Erythroblast (primary cell): ENCODE measurements at regions not wholly inside any gene's neighbourhood (a gene's known extent, or its start where the extent isn't known, plus 50 kb on each side); places are given as distances from the start of the nearest gene placed in this dataset.

ENCODE experiments used
- DNase-seq, 2 experiments: peaks; one replicate each; lab custom pipeline; 2025; lab: John Stamatoyannopoulos, UW
- GATA1 ChIP-seq: IDR thresholded peaks from 2 replicates; pipeline ENCODE4 v1.6.1; 2011; ENCODE audit warnings: low read depth, mild to moderate bottlenecking, control low read depth, low read length, moderate library complexity
- POLR2A ChIP-seq: IDR thresholded peaks from 2 replicates; pipeline ENCODE4 v1.6.1; 2011; ENCODE audit warnings: mild to moderate bottlenecking, low read length

DNA sequence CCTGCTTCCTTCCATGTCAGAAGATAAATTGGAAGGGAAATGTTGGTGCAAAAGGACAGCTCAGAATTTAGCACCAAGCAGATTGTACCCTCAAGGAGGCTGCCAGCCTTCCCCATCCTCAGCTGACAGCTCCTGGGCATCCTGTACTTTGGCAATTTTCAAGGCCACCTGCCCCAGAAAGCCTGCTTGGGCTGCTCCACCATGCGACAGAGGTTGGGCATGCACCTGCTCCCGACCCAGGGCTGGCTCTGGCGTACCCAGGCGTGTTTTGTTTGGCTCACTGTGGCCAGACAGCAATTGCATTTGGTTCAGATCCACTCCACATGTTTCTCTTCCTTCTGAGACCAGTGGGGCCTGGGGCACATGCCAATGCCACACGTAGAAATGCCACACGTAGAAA is 547.8 kb downstream of the NPHP4 start:
- DNase-seq, result no peak
- TF ChIP-seq POLR2A (no peak), GATA1 (no peak)

DNA sequence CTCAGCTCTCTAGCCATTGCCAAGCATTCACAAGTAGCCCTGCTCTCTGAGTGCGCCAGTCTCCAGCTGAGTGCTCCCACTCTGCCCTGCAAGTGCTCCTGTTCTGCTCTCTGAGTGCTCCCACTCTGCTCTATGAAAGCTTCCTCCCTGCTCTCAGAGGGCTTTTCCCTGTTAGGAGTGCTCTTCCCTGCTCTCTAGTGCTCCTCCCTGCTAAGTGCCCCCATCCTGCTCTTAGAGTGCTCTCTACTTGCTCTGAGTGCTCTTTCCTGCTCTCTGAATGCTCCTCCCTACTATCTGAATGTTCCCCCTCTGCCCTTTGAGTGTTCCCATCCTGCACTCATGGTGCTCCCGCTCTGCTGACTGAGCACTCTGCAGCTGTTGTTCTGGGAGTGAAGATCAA is 555.4 kb downstream of the NPHP4 start:
- TF ChIP-seq POLR2A, result no peak
- TF ChIP-seq GATA1, result no peak
- no peak for DNase-seq

DNA sequence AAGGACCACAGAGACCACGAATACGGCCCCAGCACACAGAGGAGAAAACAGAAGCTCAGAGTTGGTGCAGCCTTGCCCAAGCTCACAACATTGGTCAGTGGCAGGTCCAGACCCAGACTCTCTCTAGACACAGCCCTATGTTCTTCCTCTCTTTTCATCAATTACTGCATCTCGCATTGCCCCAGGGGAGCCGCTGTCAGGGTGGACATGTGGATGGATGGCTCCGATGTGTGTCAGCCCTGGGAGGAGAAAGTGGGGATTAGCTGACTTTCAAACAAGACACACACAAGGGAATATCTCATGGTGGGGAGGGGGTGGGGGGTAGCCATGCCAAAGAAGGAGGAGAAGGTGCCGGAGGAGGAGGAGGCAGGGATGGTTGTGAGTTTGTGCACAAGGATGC is 556.8 kb downstream of the NPHP4 start:
- no peak for TF ChIP-seq GATA1
- no peak for TF ChIP-seq POLR2A
- no peak for DNase-seq

DNA sequence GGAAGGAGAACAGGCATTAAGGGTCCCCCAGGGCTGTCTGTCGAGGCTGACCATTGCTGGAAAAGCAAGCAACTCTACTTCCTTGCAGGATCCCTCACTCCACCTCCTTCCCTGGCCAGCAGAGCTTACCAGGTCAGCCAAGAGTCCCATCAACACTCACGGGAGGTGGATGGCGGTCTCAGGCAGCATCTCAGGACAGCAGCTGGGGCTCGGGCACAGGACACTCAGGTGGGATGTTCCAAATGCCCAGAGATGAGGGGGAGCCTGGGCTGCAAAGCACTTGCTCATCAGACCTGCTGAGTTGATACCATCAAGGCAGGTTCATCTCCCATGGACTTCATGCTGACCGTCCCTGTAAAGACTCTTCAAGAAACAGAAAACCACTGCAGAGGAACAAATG is 559.8 kb downstream of the NPHP4 start:
- TF ChIP-seq GATA1 (no peak), POLR2A (no peak)
- no peak for DNase-seq

DNA sequence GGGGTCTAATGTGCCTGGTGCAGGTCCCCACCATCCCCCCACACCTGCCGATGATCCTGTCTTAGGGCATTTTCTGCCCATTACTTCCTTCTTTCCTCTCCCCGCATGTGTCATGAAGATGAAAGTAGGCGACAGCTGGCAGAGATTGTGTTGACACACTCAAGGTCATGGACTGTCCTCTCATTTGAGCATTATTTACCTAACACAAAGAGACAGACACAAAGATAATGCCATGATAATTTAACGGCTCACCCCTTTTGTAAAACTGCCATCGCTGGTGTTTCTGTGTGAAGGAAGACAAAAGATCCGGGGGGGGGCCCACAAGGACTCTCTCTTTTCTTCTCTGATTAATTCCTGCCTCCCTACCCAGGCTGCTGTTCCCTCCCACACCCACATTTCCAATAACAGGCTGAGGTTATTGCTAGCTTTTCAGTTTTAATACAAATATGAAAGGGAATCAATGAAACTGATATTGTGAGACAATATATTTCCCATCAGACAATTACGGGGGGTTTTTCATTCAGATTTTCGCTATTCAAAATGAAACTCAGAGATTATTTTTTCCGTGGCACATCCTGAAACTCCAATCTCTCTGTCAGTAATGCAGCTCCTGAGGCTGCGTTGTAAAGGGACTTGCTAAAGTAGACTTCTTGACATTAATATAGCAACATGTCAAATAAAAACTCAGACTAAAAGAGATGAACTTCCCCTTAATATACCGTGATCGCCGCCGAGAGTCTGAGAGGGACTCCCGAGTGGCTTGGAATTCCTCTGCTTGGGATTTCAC is 561.1 kb downstream of the NPHP4 start:
- DNase-seq, result no peak
- TF ChIP-seq POLR2A, result no peak
- no peak for TF ChIP-seq GATA1

DNA sequence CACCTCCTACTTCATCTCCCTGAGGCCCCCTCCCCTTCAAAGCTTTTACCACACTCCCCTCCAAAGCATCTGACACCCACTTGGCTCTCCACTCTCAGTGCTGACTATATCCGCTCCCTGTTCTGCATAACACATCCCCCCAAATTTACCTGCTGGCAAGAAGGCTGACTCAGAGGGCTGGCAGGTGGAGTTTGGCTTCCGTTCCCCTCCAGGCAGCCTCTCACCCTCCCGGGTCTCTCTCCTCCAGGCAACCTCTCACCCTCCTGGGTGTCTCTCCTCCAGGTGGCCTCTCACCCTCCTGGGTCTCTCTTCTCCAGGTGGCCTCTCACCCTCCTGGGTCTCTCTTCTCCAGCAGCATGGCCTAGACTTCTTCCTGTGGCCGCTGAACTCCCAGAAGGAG is 562.1 kb downstream of the NPHP4 start:
- DNase-seq, result no peak

DNA sequence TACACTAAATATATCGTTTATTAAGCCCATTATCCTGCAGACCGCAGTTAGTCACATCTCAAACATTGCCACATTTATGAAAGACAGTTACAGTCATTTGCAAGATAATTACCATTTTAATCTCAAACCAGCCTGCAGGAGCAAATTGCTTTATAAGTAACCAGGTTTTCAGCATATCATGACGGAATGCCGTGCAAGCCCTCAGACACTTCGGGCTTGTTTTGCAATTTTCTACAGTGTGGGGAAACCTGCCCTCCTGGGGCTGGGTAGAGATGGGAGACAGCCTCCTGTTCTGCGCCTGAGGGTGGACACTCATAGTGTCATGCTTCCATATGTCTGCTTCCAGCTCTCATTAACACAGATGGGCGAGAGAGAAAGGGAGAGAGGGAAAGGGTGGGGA is 563.9 kb downstream of the NPHP4 start:
- TF ChIP-seq GATA1 (no peak), POLR2A (no peak)
- DNase-seq, result no peak

More for the DNA sequence above, 562.1 kb downstream of the NPHP4 start:
- TF ChIP-seq POLR2A (no peak), GATA1 (no peak)

DNA sequence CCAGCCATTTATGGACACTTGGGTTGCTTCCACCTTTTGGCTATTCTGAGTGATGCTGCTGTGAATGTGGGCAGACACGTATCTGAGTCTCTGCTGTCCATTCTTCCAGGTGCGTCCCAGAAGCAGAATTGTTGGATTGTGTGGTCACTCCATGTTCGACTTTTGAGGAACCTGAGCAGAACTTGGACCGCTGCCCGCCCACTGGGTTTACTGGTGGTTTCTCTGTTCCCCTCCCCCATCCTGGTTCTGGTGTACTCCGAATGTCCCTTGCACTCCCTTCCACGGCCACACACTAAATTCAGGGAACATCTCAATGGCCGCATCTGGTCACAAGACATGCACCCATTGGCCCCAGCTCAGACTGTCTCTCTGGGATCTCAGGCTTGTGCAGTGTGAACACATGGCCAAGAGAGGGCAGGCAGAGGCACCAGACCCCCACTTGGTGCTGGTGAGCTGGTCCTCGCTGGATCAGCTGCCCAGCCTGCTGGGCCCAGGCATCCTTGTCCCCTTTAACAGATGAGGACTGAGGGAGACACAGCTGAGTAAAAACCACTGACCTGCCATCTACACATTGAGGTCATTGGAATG is 565.1 kb downstream of the NPHP4 start:
- TF ChIP-seq POLR2A (no peak), GATA1 (no peak)

DNA sequence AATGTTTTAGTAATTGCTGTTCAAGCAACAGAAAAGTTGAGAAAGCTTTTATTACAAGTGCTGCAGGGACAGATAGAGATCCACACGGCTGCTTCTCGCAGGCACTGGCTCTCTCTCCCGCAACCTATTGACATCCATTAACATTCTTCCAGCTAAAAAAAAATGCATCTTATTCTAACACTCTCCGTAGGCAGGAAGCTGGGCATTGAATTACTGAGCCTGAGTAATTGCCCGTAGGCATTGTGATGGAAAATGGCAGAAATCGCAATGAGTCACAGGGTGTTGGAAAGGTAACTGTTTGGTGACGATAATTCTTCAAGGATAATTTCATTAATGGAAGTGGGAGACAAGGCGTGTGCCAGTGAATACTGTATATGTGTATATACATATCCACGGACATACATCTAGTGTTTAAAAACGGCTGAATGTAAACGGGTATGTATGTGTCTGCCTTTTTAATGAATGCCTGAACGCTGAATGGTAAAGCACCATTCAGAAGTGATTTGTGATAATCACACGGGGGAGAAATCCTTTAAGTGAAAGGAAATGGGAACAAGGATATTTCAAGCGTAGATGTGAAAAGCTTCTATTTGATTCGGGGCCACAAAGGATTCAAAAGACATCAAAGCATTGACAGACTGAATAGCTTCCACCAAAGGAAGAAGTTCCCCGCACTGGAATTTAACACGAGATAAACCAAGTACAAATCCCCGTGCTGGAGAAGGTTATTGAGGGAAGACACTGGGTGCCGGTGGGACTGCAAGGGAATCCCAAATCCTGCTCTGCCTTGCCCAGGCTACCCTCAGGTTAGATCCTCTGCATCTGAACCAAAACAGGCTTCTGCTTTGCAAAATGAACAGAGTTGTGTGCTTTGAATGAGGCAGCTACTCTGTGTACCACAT is 567.2 kb downstream of the NPHP4 start:
- DNase-seq, result no peak
- TF ChIP-seq GATA1 (no peak), POLR2A (no peak)

More for the DNA sequence above, 565.1 kb downstream of the NPHP4 start:
- no peak for DNase-seq

DNA sequence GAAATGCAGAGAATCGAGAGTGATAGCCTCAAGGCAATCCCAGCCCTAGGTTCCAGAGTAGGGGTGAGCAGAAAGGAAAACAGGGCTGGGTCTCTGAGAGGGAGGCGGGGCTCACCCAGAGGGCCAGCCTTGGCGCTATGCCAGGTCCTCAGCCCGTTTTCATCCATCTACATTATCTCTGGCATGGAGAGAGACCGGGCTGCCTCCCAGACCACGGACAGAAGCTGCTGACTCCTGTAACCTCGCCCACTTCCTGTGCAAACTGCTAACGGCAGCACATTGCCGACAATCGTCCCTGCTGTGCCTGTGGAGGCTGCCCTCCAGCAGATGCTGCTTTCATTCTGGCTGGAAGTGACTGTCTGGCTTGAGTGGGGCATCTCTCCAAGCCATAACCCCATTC is 569.1 kb downstream of the NPHP4 start:
- TF ChIP-seq GATA1 (no peak), POLR2A (no peak)
- no peak for DNase-seq

DNA sequence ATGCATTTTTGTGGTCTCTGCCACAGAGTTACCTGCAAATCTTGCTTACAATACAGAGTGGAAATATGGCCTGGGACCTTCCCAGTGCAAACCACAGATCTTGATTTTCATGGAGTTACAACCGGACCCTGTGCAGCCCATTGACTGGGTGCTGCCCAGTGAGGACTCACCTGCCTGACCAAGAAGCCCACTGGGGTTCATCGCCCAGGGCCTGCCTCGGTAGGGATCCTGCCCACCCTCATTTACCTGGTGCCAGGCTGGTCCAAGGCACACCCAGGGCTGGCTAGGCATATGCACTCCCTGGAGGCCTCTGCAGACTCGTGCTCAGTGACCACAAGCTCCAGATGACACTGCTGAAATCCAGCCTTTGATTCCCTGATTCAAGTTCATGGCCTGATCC is 572.7 kb downstream of the NPHP4 start:
- no peak for TF ChIP-seq GATA1
- DNase-seq, result no peak

DNA sequence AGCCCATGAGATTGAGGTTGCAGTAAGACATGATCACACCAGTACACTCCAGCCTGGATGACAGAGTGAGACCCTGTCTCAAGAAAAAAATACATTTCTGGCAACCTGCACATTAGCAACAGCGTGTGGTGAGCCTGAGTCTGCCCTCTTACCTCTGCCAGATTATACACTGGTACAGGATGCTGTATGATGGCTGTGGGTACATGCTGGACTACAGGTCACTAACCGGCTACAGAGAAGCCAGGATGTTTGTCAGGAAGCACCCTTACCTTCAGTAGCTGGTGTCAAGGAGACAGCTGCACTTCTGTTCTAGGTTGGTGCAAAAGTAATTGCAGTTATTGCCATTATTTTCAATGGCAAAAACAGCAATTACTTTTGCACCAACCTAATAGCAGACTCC is 575.7 kb downstream of the NPHP4 start:
- no peak for DNase-seq

DNA sequence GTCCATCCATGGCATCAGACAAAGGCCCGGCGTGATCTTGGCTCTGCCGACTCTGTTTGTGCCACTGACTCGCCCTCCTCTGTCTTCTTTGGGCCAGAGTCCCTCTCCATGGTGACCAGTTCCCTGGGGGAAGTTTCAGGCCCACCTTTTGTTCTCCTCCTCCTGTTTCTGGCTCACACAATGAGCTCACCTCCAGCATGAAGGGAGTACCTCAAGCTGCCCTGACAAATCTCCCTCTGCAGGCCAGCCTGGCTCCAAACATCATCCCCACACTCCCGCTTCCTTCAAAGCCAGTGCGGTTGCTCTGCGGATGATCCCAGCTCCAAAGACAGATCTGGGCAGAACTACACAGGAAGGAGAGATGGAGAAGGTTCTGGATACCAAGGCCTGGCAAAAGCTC is 576.6 kb downstream of the NPHP4 start:
- no peak for TF ChIP-seq POLR2A
- TF ChIP-seq GATA1, result no peak
- DNase-seq, result no peak

More for the DNA sequence above, 575.7 kb downstream of the NPHP4 start:
- TF ChIP-seq GATA1 (no peak), POLR2A (no peak)

DNA sequence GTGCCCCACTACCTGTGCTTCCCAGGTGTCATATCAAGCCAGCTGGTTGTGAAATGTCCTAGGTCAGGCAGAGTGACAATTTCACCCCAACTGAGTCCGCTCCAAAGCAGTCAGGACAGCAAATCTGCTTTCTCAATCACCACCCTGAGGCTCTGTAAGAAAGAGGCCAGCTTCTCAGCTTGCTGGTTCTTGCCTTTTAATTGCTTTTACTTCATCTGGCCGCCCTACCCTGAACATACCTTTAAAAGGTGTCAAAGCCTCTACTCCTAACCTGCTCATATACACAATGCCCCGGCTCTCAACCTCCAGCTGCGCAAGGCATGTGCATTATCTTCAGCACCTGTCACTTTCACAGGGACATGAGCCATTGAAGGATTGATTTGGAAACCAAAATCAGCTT is 581.6 kb downstream of the NPHP4 start:
- DNase-seq, result no peak
- TF ChIP-seq POLR2A (no peak), GATA1 (no peak)

DNA sequence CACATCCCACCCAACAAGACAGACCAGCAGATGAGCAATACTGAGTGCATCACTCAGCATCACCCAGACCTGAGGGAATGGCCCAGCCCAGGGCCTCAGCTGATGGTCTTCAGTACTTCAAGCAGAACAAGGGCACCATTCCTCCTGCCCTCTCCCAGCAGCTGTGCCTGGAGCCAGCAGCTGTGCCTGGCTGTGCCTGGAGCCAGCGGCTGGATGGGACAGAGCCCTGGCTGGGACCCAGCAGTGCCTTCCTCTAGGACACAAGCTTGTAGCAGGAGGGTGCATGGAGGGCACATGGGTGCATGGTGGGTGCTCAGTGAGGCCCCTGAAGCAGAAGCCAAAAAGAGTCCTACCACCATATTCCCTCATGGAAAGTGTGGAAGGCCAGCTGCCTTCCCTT is 583.8 kb downstream of the NPHP4 start:
- DNase-seq, result no peak
- TF ChIP-seq POLR2A, result no peak
- no peak for TF ChIP-seq GATA1
